Activated CD8-positive, alpha-beta memory T cell treated with anti-CD3 and anti-CD28 coated beads, Interleukin-2, amount 50 U/mL, for 24 hours (primary cell): ENCODE measurements at regions not wholly inside any gene's neighbourhood (a gene's known extent, or its start where the extent isn't known, plus 50 kb on each side); places are given as distances from the start of the nearest gene placed in this dataset.
"Not testable (repeated sequence)": the region's sequence is repeated elsewhere in the genome, so short reads cannot be mapped to it uniquely, and the experiment has no call there.

Experiments
- DNase-seq: peaks from one replicate; pipeline ENCODE4 v3.0.0-alpha.2; 2020; ENCODE audit errors: extremely low read depth

DNA sequence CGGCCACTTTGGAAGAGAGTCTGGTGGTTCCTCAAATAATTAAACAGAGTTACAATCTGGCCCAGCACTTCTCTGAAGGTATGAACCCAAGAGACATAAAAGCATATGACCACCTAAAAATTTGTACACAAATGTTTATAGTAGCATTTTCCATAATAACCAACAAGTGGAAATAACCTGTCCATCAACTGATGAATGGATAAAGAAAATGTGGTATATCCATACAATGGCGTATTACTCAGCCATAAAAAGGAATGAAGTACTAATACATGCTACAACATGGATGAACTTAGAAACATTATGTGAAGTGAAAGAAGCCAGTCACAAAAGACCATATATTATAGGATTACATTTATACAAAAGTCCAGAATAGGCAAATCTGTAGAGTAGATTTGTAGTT, 76.0 kb upstream of the RGPD5 start:
- DNase-seq, result no peak

DNA sequence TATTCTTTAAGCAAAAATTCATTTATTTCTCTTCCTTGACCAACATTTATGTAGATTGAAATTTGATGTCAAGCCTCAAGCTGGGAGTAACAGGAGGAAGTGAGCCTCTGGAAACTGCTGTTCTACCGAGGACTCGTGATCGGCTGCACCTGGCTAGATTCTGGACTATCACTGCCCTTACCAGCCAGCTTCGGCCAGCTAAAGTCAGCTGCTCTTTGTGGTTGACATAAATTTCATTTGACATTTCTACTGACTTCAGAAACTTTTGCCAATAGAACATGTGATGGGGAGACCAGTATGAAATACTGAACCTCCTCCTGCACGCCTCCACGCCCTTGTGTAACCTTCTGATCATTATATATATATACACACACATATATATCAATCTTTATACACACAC, 74.2 kb upstream of the RGPD5 start:
- DNase-seq, result no peak

DNA sequence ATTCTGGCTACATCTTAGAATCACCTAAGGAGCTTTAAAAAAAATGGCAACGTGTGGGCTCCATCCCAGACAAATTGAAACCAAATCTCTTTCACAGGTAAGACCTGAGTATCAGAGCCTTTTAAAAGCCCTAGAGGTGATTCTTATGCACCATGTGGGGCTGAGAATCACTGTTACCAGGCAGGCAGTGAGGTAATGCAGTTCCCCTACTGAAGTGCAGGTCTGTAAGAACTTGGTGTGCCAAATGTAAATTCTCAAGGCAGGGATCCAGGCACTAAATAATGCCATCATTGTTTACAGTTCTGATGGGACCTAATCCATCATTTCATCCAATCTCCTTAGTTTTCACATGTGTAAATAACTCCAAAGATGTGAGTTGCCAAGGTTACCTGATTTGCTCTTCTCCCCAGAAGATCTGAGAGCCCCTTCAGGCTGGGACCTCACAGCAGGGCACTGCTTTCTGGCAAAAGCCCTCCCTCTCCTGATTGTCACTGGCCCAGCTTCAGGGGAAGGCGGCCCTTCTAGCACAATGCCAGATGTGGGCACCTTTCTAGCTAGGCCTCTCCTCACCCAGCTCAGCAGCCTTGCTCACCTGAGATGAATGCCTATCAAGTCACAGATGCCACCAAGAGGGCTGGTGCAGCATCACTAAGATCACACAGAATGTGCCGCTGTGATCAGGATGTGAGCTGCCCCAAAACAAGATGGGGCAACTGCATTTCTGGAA, 73.6 kb upstream of the RGPD5 start:
- no peak for DNase-seq

DNA sequence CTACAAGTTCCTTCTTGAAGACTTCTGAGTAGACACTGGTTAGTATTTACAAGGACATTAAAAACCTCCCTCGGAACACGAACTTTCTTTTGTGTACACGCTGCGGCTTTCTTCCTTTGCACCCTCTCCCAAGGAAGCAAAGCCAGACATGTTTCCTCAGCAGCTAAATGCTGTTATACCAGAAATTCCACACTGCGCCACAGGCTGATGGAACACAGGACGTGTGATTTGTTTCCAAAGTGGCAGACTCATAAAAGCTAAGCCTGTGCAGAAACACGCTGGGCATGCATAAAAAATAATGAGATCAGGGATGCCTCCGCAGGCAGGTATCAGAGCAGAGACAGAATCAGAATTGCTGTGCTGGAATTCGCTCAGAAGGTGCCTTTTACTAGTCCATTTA, 73.0 kb upstream of the RGPD5 start:
- DNase-seq, result no peak

DNA sequence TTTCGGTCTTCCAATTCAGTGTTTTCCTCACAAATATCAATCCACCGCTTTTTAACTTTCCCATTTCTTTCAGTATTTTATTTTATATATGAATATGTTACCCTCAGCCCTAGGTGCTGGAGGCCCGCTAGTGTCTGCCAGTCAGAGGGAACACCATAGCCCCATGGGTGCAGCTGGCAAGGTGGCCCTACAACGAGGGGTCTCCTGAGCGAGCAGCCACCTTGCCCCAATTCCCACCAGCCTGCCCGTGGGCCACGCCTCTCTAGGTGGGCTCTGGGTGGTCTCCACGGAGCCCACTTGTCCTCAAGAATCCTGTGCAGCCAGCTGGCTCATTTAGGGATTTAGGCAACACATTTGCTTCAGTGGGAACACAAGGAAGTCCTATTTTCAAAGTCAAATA, 72.5 kb upstream of the RGPD5 start:
- DNase-seq, result no peak

DNA sequence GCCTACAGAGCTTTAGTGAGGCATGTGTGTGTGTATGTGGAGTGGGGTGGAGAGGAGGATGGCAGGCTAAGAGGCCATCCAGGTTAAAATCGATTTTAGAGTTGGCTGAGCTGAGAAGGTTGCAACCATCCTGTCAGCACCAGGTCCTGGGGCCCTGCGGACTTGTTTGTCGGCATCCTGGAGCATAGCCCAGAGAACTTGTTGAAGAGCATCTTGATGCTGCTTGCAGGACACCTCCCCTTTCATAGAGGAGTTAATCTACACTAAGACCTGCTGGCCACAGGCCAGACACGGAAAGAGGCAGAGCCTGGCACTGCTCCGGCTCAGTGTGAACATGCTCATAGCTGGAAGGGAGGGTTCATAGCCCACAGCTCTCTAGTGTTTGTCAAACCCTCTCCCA, 72.1 kb upstream of the RGPD5 start:
- DNase-seq, result no peak

DNA sequence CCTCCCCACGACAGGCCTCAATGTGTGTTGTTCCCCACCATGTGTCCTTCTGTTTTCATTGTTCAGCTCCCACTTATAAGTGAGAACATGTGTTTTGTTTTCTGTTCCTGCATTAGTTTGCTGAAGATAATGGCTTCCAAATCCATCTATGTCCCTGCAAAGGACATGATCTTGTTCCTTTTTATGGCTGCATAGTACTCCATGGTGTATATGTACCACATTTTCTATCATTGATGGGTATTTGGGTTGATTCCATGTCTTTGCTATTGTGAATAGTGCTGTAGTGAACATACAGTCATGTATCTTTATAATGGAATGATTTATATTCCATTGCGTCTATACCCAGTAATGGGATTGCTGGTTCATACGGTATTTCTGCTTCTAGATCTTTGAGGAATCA, 71.5 kb upstream of the RGPD5 start:
- not testable (repeated sequence) for DNase-seq

DNA sequence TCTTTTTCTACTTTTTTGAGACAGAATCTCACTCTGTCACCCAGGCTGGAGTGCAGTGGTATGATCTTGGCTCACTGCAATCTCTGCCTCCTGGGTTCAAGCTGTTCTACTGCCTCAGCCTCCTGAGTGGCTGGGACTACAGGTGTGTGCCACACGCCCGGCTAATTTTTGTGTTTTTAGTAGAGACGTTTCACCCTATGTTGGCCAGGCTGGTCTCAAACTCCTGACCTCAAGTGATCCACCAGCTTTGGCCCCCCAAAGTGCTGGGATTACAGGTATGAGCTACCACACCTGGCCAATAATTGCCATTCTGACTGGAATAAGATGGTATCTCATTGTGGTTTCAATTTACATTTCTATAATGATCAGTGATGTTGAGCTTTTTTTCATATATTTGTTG, 71.0 kb upstream of the RGPD5 start:
- DNase-seq, result not testable (repeated sequence)

DNA sequence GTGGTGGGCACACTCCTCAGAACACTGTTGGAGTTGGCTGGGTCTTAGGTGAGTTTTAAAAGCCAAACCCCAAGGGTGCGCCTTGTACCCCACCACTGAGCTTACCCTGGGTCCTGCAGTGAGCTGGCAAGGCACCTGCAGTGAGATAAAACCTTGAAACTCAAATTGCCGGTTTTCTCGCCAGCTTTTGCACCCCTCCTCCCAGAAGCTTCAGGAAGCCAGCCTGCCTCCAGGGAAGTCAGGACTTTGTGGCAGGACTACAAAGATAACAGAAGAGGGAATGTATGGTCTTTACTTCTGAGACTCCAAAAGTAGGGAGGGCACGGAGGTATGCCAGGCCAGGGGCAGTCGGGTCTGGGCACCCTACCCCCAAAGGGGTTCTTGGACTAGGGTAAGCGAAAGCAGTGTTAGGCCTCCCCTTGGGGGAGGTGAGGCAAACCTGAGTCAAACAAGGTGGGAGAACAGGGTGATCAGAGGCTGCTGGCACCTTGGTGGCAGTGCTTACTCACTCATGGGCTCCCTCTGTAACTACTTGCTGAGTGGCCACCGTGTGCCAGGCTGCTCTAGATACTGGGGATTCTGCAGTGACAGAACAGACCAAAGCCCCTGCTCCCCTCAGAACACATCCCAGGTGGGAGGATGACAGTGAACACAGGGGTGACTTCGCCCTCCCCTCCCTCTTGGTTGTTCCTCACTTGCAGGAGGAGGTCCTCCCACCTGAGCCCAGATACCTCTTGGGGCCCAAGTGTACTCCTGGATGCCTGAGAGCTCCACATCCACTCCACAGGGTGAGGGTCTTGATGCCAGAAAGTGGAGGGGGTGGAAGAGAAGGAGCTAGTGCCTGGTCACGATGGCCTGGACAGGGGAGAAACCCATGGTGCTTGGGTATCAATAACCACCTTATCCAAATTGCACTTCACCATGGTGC, 69.3 kb upstream of the RGPD5 start:
- DNase-seq, result no peak

DNA sequence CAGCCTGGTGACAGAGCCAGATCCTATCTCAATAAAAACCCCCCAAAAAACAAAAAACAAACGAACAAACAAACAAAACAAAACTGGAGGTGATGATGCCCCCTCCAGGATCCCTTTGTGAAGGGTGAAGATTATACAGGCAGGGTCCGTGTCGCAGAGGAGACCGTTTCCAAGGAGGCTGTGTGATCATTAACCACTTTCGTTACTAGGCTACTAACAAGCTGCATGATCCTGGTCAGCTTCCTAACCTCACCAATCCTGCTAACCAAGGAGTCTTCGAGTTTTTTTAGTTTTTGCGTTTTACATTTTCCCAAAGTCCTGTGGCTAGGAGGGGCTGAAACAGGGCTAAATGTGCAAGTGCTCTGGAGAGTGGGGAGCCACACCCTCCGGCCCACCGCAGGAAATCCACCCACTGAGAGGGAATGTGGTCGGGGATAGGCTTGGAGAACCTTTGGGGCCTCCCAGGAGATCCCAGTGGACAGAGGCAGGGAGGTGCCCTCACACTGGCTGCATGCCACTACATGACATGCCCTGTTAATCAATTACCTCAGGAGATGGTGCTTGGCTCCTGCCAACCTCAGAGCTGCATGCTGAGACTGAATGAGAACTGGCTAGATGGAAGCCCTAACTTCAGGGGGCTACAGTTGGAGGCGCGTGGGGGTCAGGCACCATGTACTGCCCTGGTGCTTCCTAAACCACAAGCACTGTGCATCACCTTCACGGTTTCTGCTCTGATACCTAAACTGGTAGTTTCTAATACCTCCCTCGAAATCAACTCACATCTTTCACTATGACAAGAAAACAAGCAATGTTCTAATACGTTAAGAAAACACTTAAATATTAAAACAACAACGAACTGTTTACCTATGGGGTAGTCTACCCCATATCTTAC, 67.5 kb upstream of the RGPD5 start:
- no peak for DNase-seq

DNA sequence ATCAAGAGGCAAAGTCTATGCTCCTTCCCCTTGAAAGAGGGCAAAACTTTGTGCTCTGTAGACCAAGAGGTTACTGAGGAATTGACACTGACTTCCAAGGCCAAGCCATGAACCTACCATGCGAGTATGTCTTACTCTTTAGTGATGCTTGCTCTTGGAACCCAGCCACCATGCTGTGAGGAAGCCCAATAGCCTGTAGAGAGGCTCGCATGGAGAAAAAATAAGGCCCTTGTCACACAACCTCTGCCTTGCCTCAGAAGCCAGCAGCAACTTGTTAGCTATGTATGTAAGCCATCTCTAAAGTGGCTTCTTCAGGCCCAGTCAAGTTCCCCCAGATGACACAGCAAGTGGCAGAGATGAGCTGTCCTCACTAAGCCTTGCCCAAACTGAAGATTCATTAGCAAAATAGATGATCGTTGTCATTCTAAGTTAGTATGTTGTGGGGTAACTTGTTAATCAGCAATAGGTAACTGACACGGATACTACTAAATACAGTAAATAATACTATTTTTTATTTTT, 66.1 kb upstream of the RGPD5 start:
- no peak for DNase-seq

DNA sequence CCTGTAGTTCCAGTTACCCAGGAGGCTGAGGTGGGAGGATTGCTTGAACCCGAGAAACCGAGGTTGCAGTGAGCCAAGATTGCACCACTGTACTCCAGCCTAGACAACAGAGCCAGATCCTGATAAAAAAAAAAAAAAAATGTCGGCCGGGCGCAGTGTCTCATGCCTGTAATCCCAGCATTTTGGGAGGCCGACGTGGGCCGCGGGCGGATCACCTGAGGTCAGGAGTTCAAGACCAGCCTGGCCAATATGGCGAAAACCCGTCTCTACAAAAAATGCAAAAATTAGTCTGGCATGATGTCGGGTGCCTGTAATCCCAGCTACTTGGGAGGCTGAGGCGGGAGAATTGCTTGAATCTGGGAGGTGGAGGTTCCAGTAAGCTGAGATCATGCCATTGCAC, 60.4 kb upstream of the RGPD5 start:
- DNase-seq, result not testable (repeated sequence)

DNA sequence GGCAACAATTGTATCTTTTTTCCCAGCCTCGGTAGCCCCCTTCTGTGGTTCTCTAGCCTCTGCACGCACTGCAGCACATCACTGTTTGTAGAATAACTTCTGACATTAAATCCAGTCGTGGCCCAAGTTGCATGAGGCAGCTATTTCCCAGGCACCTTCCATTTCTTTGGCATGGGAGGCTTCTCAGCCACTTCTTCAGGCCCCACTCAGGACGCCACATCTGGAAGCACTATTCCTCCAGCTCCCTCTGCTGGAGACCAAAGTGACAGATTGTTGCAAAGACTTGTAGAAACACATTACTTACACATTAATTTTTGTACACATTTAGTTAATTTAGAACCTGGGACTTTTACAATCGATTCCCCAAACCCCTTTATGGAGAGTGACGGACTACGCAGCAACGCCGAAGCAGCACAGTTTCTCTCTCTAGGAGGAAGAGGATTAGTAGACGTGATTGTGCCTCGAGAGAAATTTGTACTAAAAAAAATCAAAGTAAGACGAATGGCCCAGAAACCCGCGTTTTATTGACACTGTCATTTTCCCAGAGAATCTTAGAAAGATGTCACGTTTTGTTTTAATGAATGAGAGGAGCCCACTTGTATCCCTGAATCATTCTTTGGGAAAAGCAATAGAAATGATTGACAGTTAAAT, 57.8 kb upstream of the RGPD5 start:
- no peak for DNase-seq
